A673 (cell line): ENCODE measurements at regions not wholly inside any gene's neighbourhood (a gene's known extent, or its start where the extent isn't known, plus 50 kb on each side); places are given as distances from the start of the nearest gene placed in this dataset.

Source experiments
- BruUV-seq: library from RNA; stranded (reverse); fragments of 400-500 nt; replicated peaks from 2 replicates; lab custom pipeline; 2021; lab: Mats Ljungman, UMichigan
- CTCF ChIA-PET: fragments of 300-600 bp; sonication (Branson Sonifier 250); formaldehyde crosslinking; loops from one replicate; lab custom pipeline; 2022; ENCODE audit warnings: antibody characterized with exemption; lab: Charles Lee
- POLR2A ChIA-PET: fragments of 300-600 bp; sonication (Branson Sonifier 250); formaldehyde crosslinking; loops from one replicate; lab custom pipeline; 2022; ENCODE audit warnings: antibody characterized with exemption; ENCODE audit not compliant: low non-redundant PET; lab: Charles Lee
- DNase-seq: peaks from one replicate; pipeline ENCODE4 v3.0.0-alpha.2; 2015; ENCODE audit warnings: low spot score
- H3K27ac ChIP-seq: fragments of 200-600 bp; sonication (generic); 2 replicates; pipeline ENCODE4 v1.5.1; 2016; ENCODE audit warnings: mixed run types, low read depth, mild to moderate bottlenecking, mixed read lengths, antibody characterized with exemption, low read length; ENCODE audit not compliant: poor library complexity, severe bottlenecking
- H3K27me3 ChIP-seq: fragments of 200-600 bp; sonication (generic); replicated peaks from 2 replicates; pipeline ENCODE4 v1.6.1; 2017; ENCODE audit warnings: mixed run types, low read depth, mild to moderate bottlenecking, mixed read lengths, antibody characterized with exemption, low read length; ENCODE audit not compliant: insufficient read depth, poor library complexity
- H3K36me3 ChIP-seq: fragments of 200-600 bp; sonication (generic); 2 replicates; pipeline ENCODE4 v1.6.1; 2016; ENCODE audit warnings: mixed run types, mild to moderate bottlenecking, mixed read lengths, antibody characterized with exemption, low read length; ENCODE audit not compliant: insufficient read depth, poor library complexity, severe bottlenecking
- H3K4me1 ChIP-seq: fragments of 200-600 bp; sonication (generic); 2 replicates; pipeline ENCODE4 v1.6.1; 2017; ENCODE audit warnings: mixed run types, mild to moderate bottlenecking, mixed read lengths, antibody characterized with exemption, low read length; ENCODE audit not compliant: insufficient read depth, poor library complexity, severe bottlenecking
- H3K4me3 ChIP-seq: fragments of 200-600 bp; sonication (generic); 2 replicates; pipeline ENCODE4 v1.5.1; 2016; ENCODE audit warnings: low read depth, mixed run types, mild to moderate bottlenecking, mixed read lengths, low read length; ENCODE audit not compliant: poor library complexity, severe bottlenecking
- H3K9me3 ChIP-seq: fragments of 200-600 bp; sonication (generic); 2 replicates; pipeline ENCODE4 v1.6.1; 2016; ENCODE audit warnings: mixed run types, low read depth, mild to moderate bottlenecking, mixed read lengths, antibody characterized with exemption, low read length; ENCODE audit not compliant: poor library complexity, severe bottlenecking
- EZH2 ChIP-seq: fragments of 200-600 bp; sonication (generic); IDR thresholded peaks from 2 replicates; pipeline ENCODE4 v1.6.1; 2017; ENCODE audit warnings: borderline replicate concordance, low read depth, mild to moderate bottlenecking, mixed read lengths, antibody characterized with exemption, low read length; ENCODE audit not compliant: poor library complexity, severe bottlenecking
- intact Hi-C: fragments of 100-400 bp; cut with micrococcal nuclease; formaldehyde crosslinking; loops from one replicate; pipeline ENCODE4 v1.10.0; 2022; ENCODE audit not compliant: unreplicated experiment
- TF ChIP-seq, protein P1 (sequence below): fragments of 300-800, 200-600 bp; sonication (generic); conservative IDR thresholded peaks from 2 replicates; pipeline ENCODE4 v1.5.1; 2017; ENCODE audit warnings: low read depth, mild to moderate bottlenecking, antibody characterized with exemption, low read length, moderate library complexity, mixed read lengths

DNA sequence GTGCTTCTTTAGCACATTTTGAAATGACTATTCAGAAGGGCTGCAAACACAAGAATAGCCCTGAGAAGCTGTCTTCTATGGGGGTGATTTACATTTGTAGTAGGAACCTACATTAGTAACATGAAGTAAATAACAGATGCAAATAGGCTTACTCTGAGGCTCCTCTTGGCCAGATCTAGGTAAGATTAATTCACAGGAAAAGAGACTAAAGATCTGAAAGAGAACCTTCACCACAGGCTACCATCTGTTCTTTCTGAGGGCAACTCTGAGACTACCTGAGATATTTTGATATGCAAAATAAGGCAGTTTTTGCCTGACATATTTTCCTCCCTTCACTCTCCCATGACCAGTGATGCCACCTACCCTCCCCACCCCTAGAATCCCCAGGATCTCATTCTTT, 1267.8 kb downstream of the PLA2G4A start:
- Histone ChIP-seq H3K4me3 (no peak overlapping the region), H3K9me3 (no peaks in the 10 kb centered on the region), H3K27me3 (no peaks in the 10 kb centered on the region), H3K36me3 (no peaks in the 10 kb centered on the region), H3K4me1 (no peaks in the 10 kb centered on the region), H3K27ac (no peak overlapping the region)
- TF ChIP-seq, protein P1, sequence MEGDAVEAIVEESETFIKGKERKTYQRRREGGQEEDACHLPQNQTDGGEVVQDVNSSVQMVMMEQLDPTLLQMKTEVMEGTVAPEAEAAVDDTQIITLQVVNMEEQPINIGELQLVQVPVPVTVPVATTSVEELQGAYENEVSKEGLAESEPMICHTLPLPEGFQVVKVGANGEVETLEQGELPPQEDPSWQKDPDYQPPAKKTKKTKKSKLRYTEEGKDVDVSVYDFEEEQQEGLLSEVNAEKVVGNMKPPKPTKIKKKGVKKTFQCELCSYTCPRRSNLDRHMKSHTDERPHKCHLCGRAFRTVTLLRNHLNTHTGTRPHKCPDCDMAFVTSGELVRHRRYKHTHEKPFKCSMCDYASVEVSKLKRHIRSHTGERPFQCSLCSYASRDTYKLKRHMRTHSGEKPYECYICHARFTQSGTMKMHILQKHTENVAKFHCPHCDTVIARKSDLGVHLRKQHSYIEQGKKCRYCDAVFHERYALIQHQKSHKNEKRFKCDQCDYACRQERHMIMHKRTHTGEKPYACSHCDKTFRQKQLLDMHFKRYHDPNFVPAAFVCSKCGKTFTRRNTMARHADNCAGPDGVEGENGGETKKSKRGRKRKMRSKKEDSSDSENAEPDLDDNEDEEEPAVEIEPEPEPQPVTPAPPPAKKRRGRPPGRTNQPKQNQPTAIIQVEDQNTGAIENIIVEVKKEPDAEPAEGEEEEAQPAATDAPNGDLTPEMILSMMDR, result no peak
- no peak for TF ChIP-seq EZH2
- intact Hi-C loops, result no loop called here
- BruUV-seq, result no TSS peak
- ChIA-PET POLR2A (no interaction called here), CTCF (no interaction called here)
- DNase-seq, result no peak

DNA sequence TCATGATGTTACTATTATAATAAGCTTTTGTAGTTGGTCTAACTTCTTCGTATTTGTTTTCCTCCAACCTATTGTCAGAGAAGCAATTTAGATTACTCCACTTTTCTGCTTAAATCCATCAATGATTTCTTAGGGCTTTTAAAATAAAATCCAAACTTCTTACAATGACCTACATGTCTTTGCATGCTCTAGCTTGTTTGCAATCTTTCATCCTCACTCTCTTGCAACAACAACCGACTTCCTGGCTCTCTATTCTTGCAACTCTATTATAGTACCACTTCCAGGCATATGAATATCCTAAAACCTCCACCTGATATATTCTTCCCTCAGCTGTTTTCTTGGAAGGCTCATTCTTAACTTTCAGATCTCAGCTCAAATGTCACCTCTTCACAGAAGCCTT, 1288.7 kb downstream of the PLA2G4A start:
- no peak overlapping the region for H3K4me3 ChIP-seq
- no peaks in the 10 kb centered on the region for H3K36me3 ChIP-seq
- ChIA-PET POLR2A (no interaction called here), CTCF (no interaction called here)
- no peaks in the 10 kb centered on the region for H3K9me3 ChIP-seq
- no peak for TF ChIP-seq EZH2
- TF ChIP-seq, protein P1, result no peak
- BruUV-seq, result no TSS peak
- DNase-seq, result no peak
- no peaks in the 10 kb centered on the region for H3K27me3 ChIP-seq
- intact Hi-C loops, result no loop called here
- no peaks in the 10 kb centered on the region for H3K4me1 ChIP-seq
- no peak overlapping the region for H3K27ac ChIP-seq

DNA sequence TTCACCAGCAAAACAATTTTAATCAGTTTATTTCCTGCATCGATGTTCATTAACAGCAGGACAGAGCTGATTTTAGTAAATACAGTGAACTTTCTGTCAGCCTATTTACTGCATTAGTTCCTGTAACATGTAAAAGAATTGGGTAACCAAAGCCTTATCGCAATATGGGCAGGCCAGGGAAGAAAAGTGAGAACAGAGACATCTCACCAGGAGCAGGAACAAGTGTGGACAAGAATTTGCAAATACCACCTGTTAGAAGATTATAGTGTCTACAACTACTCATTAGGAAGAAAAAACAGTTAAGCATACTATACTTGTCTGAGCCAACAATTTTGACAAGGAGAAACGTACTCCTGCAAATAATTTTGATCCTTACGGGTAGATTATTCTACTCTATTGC, 1293.9 kb downstream of the PLA2G4A start:
- Histone ChIP-seq H3K4me3 (no peak overlapping the region), H3K9me3 (no peaks in the 10 kb centered on the region), H3K27ac (no peak overlapping the region), H3K4me1 (no peaks in the 10 kb centered on the region), H3K27me3 (no peaks in the 10 kb centered on the region), H3K36me3 (no peaks in the 10 kb centered on the region)
- BruUV-seq, result no TSS peak
- TF ChIP-seq EZH2, result no peak
- TF ChIP-seq, protein P1, result no peak
- no peak for DNase-seq
- intact Hi-C loops, result no loop called here
- ChIA-PET CTCF (no interaction called here), POLR2A (no interaction called here)
